Suprapubic skin (tissue), 4 donors: ENCODE measurements at regions not wholly inside any gene's neighbourhood (a gene's known extent, or its start where the extent isn't known, plus 50 kb on each side); places are given as distances from the start of the nearest gene placed in this dataset.

Experiments
- CTCF ChIP-seq, 2 donors: fragments of 200-600 bp in 1 of 2; fragments of 450-650 bp in 1 of 2; sonication (generic) in 1 of 2; IDR thresholded peaks; one replicate each; pipeline ENCODE4 v1.5.1; 2016 to 2019; ENCODE audit warnings: antibody characterized with exemption in 2 of 2, mild to moderate bottlenecking in 1 of 2, moderate library complexity in 1 of 2
- EP300 ChIP-seq: sonication (generic); formaldehyde crosslinking; IDR thresholded peaks from one replicate; pipeline ENCODE4 v1.6.1; 2017; ENCODE audit warnings: antibody characterized with exemption
- POLR2A ChIP-seq, 2 donors: fragments of 450-650 bp; IDR thresholded peaks; one replicate each; pipeline ENCODE4 v1.6.1; 2017; ENCODE audit warnings: antibody characterized with exemption in 2 of 2, mild to moderate bottlenecking in 2 of 2, moderate library complexity in 2 of 2
- POLR2AphosphoS5 ChIP-seq, 3 donors: sonication (generic); formaldehyde crosslinking; IDR thresholded peaks; one replicate each; pipeline ENCODE4 v1.6.1; 2017; ENCODE audit warnings: antibody characterized with exemption in 3 of 3

GRCh38 chr1:104785575-104786187, 1036.0 kb downstream of the AMY1C start:
- TF ChIP-seq POLR2AphosphoS5 (IDR thresholded peaks at IDR 0.05), result no peak
- TF ChIP-seq CTCF (IDR thresholded peaks at IDR 0.05), result no peak
- no peak for TF ChIP-seq POLR2A (IDR thresholded peaks at IDR 0.05)
- no peak for TF ChIP-seq EP300
